ENCODE measurements at regions not wholly inside any gene's neighbourhood (a gene's known extent, or its start where the extent isn't known, plus 50 kb on each side); places are given as distances from the start of the nearest gene placed in this dataset.

DNA sequence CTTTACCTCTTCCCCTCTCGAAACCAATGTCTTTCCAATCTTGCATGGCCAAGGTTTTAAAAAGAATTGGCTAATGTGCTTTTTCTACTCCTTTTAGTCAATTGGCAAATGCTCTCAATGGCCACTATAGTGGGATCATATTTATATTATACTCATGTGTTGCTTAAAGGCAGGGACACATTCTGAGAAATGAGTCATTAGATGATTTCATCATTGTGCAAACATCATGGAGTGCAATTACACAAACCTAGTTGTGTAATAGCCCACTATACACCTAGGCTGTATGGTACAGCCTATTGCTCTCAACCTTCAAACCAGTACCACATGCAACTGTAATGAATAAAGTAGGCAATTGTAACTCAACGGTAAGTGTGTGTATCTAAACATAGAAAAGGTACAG is 180.9 kb downstream of the HS3ST3A1 start:
- TF ChIP-seq EZH2phosphoT487 (IDR thresholded peaks at IDR 0.05; ENCODE audit: borderline replicate concordance, low read length) (no peak), EZH2 (IDR thresholded peaks at IDR 0.05; ENCODE audit: low read length, unreplicated experiment) (no peak)
- TF ChIP-seq, protein P1, sequence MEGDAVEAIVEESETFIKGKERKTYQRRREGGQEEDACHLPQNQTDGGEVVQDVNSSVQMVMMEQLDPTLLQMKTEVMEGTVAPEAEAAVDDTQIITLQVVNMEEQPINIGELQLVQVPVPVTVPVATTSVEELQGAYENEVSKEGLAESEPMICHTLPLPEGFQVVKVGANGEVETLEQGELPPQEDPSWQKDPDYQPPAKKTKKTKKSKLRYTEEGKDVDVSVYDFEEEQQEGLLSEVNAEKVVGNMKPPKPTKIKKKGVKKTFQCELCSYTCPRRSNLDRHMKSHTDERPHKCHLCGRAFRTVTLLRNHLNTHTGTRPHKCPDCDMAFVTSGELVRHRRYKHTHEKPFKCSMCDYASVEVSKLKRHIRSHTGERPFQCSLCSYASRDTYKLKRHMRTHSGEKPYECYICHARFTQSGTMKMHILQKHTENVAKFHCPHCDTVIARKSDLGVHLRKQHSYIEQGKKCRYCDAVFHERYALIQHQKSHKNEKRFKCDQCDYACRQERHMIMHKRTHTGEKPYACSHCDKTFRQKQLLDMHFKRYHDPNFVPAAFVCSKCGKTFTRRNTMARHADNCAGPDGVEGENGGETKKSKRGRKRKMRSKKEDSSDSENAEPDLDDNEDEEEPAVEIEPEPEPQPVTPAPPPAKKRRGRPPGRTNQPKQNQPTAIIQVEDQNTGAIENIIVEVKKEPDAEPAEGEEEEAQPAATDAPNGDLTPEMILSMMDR (conservative IDR thresholded peaks at IDR 0.05; ENCODE audit: low read depth, low read length): no peak
- no peaks in the 10 kb centered on the region for H3K9me2 ChIP-seq (replicated peaks; ENCODE audit: low read length)
- no peaks in the 10 kb centered on the region for H3F3A ChIP-seq (ENCODE audit: low read length, unreplicated experiment)
- POLR2A ChIA-PET (ENCODE audit: unreplicated experiment): no interaction called here
- CTCF ChIA-PET: no interaction called here
- BruUV-seq (replicated peaks): no TSS peak
- no peaks in the 10 kb centered on the region for H3K9me3 ChIP-seq (ENCODE audit: low read length)
- ATAC-seq: no peak
- no peak overlapping the region for H3K9ac ChIP-seq (ENCODE audit: low read length)
- no peak overlapping the region for H3K4me3 ChIP-seq (ENCODE audit: low read length)
- H3K4me1 ChIP-seq (ENCODE audit: insufficient read depth, low read length): peaks cover 13% of the 10 kb centered on the region
- H3K4me2 ChIP-seq (ENCODE audit: low read length): peak overlapping the region; percentile 20
- H3K36me3 ChIP-seq (ENCODE audit: low read depth, low read length): no peaks in the 10 kb centered on the region
- H2AFZ ChIP-seq (ENCODE audit: low read length): no peak overlapping the region
- H3K79me2 ChIP-seq (ENCODE audit: low read length): no peaks in the 10 kb centered on the region
- intact Hi-C loops (cut with micrococcal nuclease): no loop called here
- H4K20me1 ChIP-seq (ENCODE audit: low read length): no peaks in the 10 kb centered on the region
- H3K27ac ChIP-seq (ENCODE audit: low read length): peak overlapping the region; percentile 29
- H3K27me3 ChIP-seq (ENCODE audit: low read length): no peaks in the 10 kb centered on the region
- DNase-seq: peak; percentile 93

DNA sequence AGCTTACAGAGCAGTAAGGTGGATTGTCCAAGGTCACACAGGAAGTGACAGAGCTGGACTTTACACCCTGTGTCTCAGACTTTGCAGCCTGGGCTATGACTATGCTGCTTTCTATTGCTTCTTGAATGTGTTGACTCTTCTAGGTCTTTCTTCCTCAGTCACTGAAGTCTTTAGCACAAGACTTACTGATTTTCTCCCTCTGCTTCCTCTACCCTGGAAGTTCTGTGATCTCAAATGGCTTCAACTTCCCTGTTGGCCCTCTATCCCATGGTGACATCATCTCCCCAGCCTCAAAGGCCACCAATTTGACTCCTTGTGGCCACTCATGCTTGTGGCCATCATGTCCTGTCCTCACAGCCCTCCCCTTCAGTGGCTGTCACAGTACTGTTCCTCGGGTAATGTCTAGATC is 181.3 kb downstream of the HS3ST3A1 start:
- no peaks in the 10 kb centered on the region for H3K9me2 ChIP-seq (replicated peaks; ENCODE audit: low read length)
- H3K36me3 ChIP-seq (ENCODE audit: low read depth, low read length): no peaks in the 10 kb centered on the region
- H3K9ac ChIP-seq (ENCODE audit: low read length): no peak overlapping the region
- H3K27ac ChIP-seq (ENCODE audit: low read length): peak overlapping the region; percentile 29
- H3K4me1 ChIP-seq (ENCODE audit: insufficient read depth, low read length): peaks cover 13% of the 10 kb centered on the region
- intact Hi-C loops (cut with micrococcal nuclease): no loop called here
- H3K79me2 ChIP-seq (ENCODE audit: low read length): no peaks in the 10 kb centered on the region
- peak overlapping the region; percentile 20 for H3K4me2 ChIP-seq (ENCODE audit: low read length)
- BruUV-seq (replicated peaks): no TSS peak
- ChIA-PET CTCF (no interaction called here), POLR2A (ENCODE audit: unreplicated experiment) (no interaction called here)
- TF ChIP-seq EZH2 (IDR thresholded peaks at IDR 0.05; ENCODE audit: low read length, unreplicated experiment): no peak
- TF ChIP-seq, protein P1 (conservative IDR thresholded peaks at IDR 0.05; ENCODE audit: low read depth, low read length): no peak
- TF ChIP-seq EZH2phosphoT487 (IDR thresholded peaks at IDR 0.05; ENCODE audit: borderline replicate concordance, low read length): no peak
- H4K20me1 ChIP-seq (ENCODE audit: low read length): no peaks in the 10 kb centered on the region
- no peak overlapping the region for H3K4me3 ChIP-seq (ENCODE audit: low read length)
- no peaks in the 10 kb centered on the region for H3K9me3 ChIP-seq (ENCODE audit: low read length)
- H3K27me3 ChIP-seq (ENCODE audit: low read length): no peaks in the 10 kb centered on the region
- ATAC-seq: no peak
- no peaks in the 10 kb centered on the region for H3F3A ChIP-seq (ENCODE audit: low read length, unreplicated experiment)
- H2AFZ ChIP-seq (ENCODE audit: low read length): no peak overlapping the region
- DNase-seq: no peak

DNA sequence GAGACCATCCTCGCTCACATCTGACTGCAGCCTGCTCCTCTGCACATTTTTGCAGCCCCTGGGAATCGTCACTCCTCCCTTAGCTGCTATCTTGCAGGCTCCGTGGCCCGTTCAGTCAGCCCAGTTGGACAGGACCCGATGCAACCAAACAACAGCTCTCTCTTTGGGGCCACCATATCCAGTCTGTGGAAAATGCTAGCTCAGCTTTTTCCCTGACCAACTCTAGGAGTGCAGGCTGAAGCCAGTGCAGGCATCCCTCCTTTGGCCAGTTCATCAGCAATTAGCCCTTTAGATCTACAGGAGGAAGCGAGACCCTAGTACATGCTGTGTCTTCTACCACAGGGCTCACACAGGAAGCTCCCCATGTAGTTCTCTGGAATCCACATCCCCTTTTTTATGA is 182.1 kb downstream of the HS3ST3A1 start:
- Histone ChIP-seq H3K4me2 (ENCODE audit: low read length) (no peak overlapping the region), H3K27me3 (ENCODE audit: low read length) (no peaks in the 10 kb centered on the region), H3K9me2 (replicated peaks; ENCODE audit: low read length) (no peaks in the 10 kb centered on the region), H3K36me3 (ENCODE audit: low read depth, low read length) (no peaks in the 10 kb centered on the region), H3K4me3 (ENCODE audit: low read length) (no peak overlapping the region), H4K20me1 (ENCODE audit: low read length) (no peaks in the 10 kb centered on the region), H3F3A (ENCODE audit: low read length, unreplicated experiment) (no peaks in the 10 kb centered on the region), H3K9me3 (ENCODE audit: low read length) (no peaks in the 10 kb centered on the region), H3K4me1 (ENCODE audit: insufficient read depth, low read length) (peaks cover 13% of the 10 kb centered on the region), H3K27ac (ENCODE audit: low read length) (no peak overlapping the region), H3K79me2 (ENCODE audit: low read length) (no peaks in the 10 kb centered on the region), H3K9ac (ENCODE audit: low read length) (no peak overlapping the region), H2AFZ (ENCODE audit: low read length) (no peak overlapping the region)
- BruUV-seq (replicated peaks): no TSS peak
- no peak for DNase-seq
- ChIA-PET POLR2A (ENCODE audit: unreplicated experiment) (no interaction called here), CTCF (no interaction called here)
- TF ChIP-seq EZH2 (IDR thresholded peaks at IDR 0.05; ENCODE audit: low read length, unreplicated experiment): no peak
- no peak for TF ChIP-seq EZH2phosphoT487 (IDR thresholded peaks at IDR 0.05; ENCODE audit: borderline replicate concordance, low read length)
- TF ChIP-seq, protein P1 (conservative IDR thresholded peaks at IDR 0.05; ENCODE audit: low read depth, low read length): no peak
- intact Hi-C loops (cut with micrococcal nuclease): no loop called here
- ATAC-seq: no peak
